ENCODE measurements at regions not wholly inside any gene's neighbourhood (a gene's known extent, or its start where the extent isn't known, plus 50 kb on each side); places are given as distances from the start of the nearest gene placed in this dataset.

GRCh38 chr4:163901319-163901718 lies 406.8 kb downstream of the TMA16 start:
- no peak for TF ChIP-seq CTCF (IDR thresholded peaks at IDR 0.05; ENCODE audit: insufficient read depth, low read length, missing control alignments)
- POLR2A ChIA-PET = no interaction called here
- no peak for DNase-seq (ENCODE audit: low read depth, low spot score)
- H3K4me3 ChIP-seq (ENCODE audit: low read depth, low read length) = no peak overlapping the region
- CTCF ChIA-PET = no interaction called here

- ChIA-PET CTCF (no interaction called here), POLR2A (no interaction called here)
- TF ChIP-seq CTCF (IDR thresholded peaks at IDR 0.05; ENCODE audit: insufficient read depth, low read length, missing control alignments) = no peak
- H3K4me3 ChIP-seq (ENCODE audit: low read depth, low read length) = no peak overlapping the region
- no peak for DNase-seq (ENCODE audit: low read depth, low spot score)
Measured at GRCh38 chr4:163902417-163902816, 407.9 kb downstream of the TMA16 start.

GRCh38 chr4:163911891-163912290 lies 417.4 kb downstream of the TMA16 start:
- no peak for TF ChIP-seq CTCF (IDR thresholded peaks at IDR 0.05; ENCODE audit: insufficient read depth, low read length, missing control alignments)
- POLR2A ChIA-PET = no interaction called here
- H3K4me3 ChIP-seq (ENCODE audit: low read depth, low read length) = no peak overlapping the region
- CTCF ChIA-PET = no interaction called here
- DNase-seq (ENCODE audit: low read depth, low spot score) = no peak

GRCh38 chr4:163913571-163913970 lies 419.1 kb downstream of the TMA16 start:
- no peak overlapping the region for H3K4me3 ChIP-seq (ENCODE audit: low read depth, low read length)
- ChIA-PET CTCF (no interaction called here), POLR2A (no interaction called here)
- no peak for DNase-seq (ENCODE audit: low read depth, low spot score)
- no peak for TF ChIP-seq CTCF (IDR thresholded peaks at IDR 0.05; ENCODE audit: insufficient read depth, low read length, missing control alignments)

- DNase-seq (ENCODE audit: low read depth, low spot score) = no peak
- ChIA-PET POLR2A (no interaction called here), CTCF (no interaction called here)
- TF ChIP-seq CTCF (IDR thresholded peaks at IDR 0.05; ENCODE audit: insufficient read depth, low read length, missing control alignments) = no peak
- H3K4me3 ChIP-seq (ENCODE audit: low read depth, low read length) = no peak overlapping the region
Measured at GRCh38 chr4:163915896-163916295, 421.4 kb downstream of the TMA16 start.

GRCh38 chr4:163920426-163920825 lies 425.9 kb downstream of the TMA16 start:
- CTCF ChIA-PET = no interaction called here
- POLR2A ChIA-PET = no interaction called here
- DNase-seq (ENCODE audit: low read depth, low spot score) = no peak
- no peak overlapping the region for H3K4me3 ChIP-seq (ENCODE audit: low read depth, low read length)
- TF ChIP-seq CTCF (IDR thresholded peaks at IDR 0.05; ENCODE audit: insufficient read depth, low read length, missing control alignments) = no peak

All from AG04449 (cell line).